Keratinocyte (primary cell): ENCODE measurements at regions not wholly inside any gene's neighbourhood (a gene's known extent, or its start where the extent isn't known, plus 50 kb on each side); places are given as distances from the start of the nearest gene placed in this dataset.

Experiments
- DNase-seq: peaks from one replicate; pipeline ENCODE4 v3.0.0-alpha.2; 2011; ENCODE audit warnings: low read depth, missing footprints, low spot score
- FAIRE-seq: peaks from 2 replicates; lab custom pipeline; 2011; peaks lifted over from hg19 to GRCh38; lab: Jason Lieb, UNC
- H2AFZ ChIP-seq: 2 replicates; pipeline ENCODE4 v1.6.0; 2012; ENCODE audit warnings: low read length, control low read depth, inconsistent platforms; ENCODE audit not compliant: control insufficient read depth
- H3K27ac ChIP-seq: 2 replicates; pipeline ENCODE4 v1.5.1; 2011; ENCODE audit warnings: low read length; ENCODE audit not compliant: control insufficient read depth, insufficient read depth
- H3K27me3 ChIP-seq: 3 replicates; pipeline ENCODE4 v1.6.0; 2011; ENCODE audit warnings: low read length; ENCODE audit not compliant: control insufficient read depth, insufficient read depth; ENCODE audit errors: extremely low read depth
- H3K36me3 ChIP-seq, 2 experiments: 2 replicates in 1 of 2; 3 replicates in 1 of 2; pipeline ENCODE4 v1.5.1; 2011; ENCODE audit warnings: low read length in 2 of 2, mild to moderate bottlenecking in 1 of 2; ENCODE audit not compliant: control insufficient read depth in 2 of 2, insufficient read depth in 2 of 2; ENCODE audit errors: extremely low read depth in 1 of 2
- H3K4me1 ChIP-seq: 3 replicates; pipeline ENCODE4 v1.5.1; 2011; ENCODE audit warnings: low read length; ENCODE audit not compliant: control insufficient read depth, insufficient read depth; ENCODE audit errors: extremely low read depth
- H3K4me2 ChIP-seq: 3 replicates; pipeline ENCODE4 v1.6.0; 2011; ENCODE audit warnings: low read depth, low read length; ENCODE audit not compliant: control insufficient read depth, insufficient read depth; ENCODE audit errors: extremely low read depth
- H3K4me3 ChIP-seq, 3 experiments: fragments of 200-600 bp in 1 of 3; sonication (generic) in 1 of 3; 2 replicates in 2 of 3; 3 replicates in 1 of 3; pipeline ENCODE4 v1.5.1; 2011 to 2016; ENCODE audit warnings: low read length in 3 of 3, mild to moderate bottlenecking in 3 of 3, control low read depth in 2 of 3, inconsistent platforms in 1 of 3, low read depth in 1 of 3, mixed read lengths in 1 of 3, mixed run types in 1 of 3, moderate library complexity in 1 of 3; ENCODE audit not compliant: control insufficient read depth in 2 of 3, insufficient read depth in 2 of 3; ENCODE audit errors: extremely low read depth in 1 of 3
- H3K79me2 ChIP-seq: 2 replicates; pipeline ENCODE4 v1.6.0; 2012; ENCODE audit warnings: low read length; ENCODE audit not compliant: control insufficient read depth, insufficient read depth
- H3K9ac ChIP-seq: 3 replicates; pipeline ENCODE4 v1.6.0; 2011; ENCODE audit warnings: low read length; ENCODE audit not compliant: control insufficient read depth, insufficient read depth; ENCODE audit errors: extremely low read depth
- H3K9me1 ChIP-seq: 3 replicates; pipeline ENCODE4 v1.6.0; 2011; ENCODE audit warnings: low read length; ENCODE audit not compliant: control insufficient read depth, insufficient read depth; ENCODE audit errors: extremely low read depth
- H3K9me3 ChIP-seq: 2 replicates; pipeline ENCODE4 v1.5.1; 2012; ENCODE audit warnings: low read depth, low read length; ENCODE audit not compliant: control insufficient read depth
- H4K20me1 ChIP-seq: 3 replicates; pipeline ENCODE4 v1.6.0; 2011; ENCODE audit warnings: low read length; ENCODE audit not compliant: control insufficient read depth, insufficient read depth; ENCODE audit errors: extremely low read depth
- CTCF ChIP-seq, 3 experiments: IDR thresholded peaks in 1 of 3; conservative IDR thresholded peaks in 1 of 3; optimal IDR thresholded peaks in 1 of 3; 2 replicates in 2 of 3; 3 replicates in 1 of 3; pipeline versions ENCODE3 to v1.5.1; 2011; ENCODE audit warnings: low read length in 3 of 3, mild to moderate bottlenecking in 3 of 3, moderate library complexity in 2 of 3, control low read depth in 1 of 3, inconsistent platforms in 1 of 3; ENCODE audit not compliant: insufficient read depth in 2 of 3; ENCODE audit errors: extremely low read depth in 1 of 3
- EZH2 ChIP-seq: IDR thresholded peaks from one replicate; pipeline ENCODE4 v1.6.1; 2012; ENCODE audit warnings: inconsistent platforms, mild to moderate bottlenecking, low read length, moderate library complexity
- dilution Hi-C: fragments of 300-500 bp; cut with MboI; formaldehyde crosslinking; loops from one replicate; pipeline ENCODE4 v1.7.0; 2020; ENCODE audit warnings: low sequenced_read_pairs; ENCODE audit not compliant: extremely low pct_ligation_motif_present

GRCh38 chr18:1034971-1035370 lies 130.3 kb downstream of the ADCYAP1 start:
- H2AFZ ChIP-seq, result no peak overlapping the region
- dilution Hi-C loops, result no loop called here
- no peaks in the 10 kb centered on the region for H3K4me1 ChIP-seq
- H3K4me2 ChIP-seq, result no peak overlapping the region
- H3K27ac ChIP-seq, result no peak overlapping the region
- no peaks in the 10 kb centered on the region for H4K20me1 ChIP-seq
- no peak overlapping the region for H3K9ac ChIP-seq
- no peak overlapping the region for H3K4me3 ChIP-seq
- H3K9me3 ChIP-seq, result peaks cover 4% of the 10 kb centered on the region
- FAIRE-seq (no peak), DNase-seq (no peak)
- H3K79me2 ChIP-seq, result no peaks in the 10 kb centered on the region
- H3K27me3 ChIP-seq, result no peaks in the 10 kb centered on the region
- no peaks in the 10 kb centered on the region for H3K9me1 ChIP-seq
- TF ChIP-seq CTCF (optimal IDR thresholded peaks at IDR 0.05 in 1 of 3, IDR thresholded peaks at IDR 0.05 in 1 of 3, conservative IDR thresholded peaks at IDR 0.05 in 1 of 3; ENCODE audit: extremely low read depth in 1 of 3, insufficient read depth in 2 of 3, low read length in 3 of 3), result no peak
- TF ChIP-seq EZH2, result no peak
- no peaks in the 10 kb centered on the region for H3K36me3 ChIP-seq

GRCh38 chr18:1036926-1037325 lies 132.3 kb downstream of the ADCYAP1 start:
- Histone ChIP-seq H3K4me3 (no peak overlapping the region), H3K27me3 (no peaks in the 10 kb centered on the region), H2AFZ (no peak overlapping the region), H3K9me1 (no peaks in the 10 kb centered on the region), H3K9me3 (peaks cover 4% of the 10 kb centered on the region), H3K79me2 (no peaks in the 10 kb centered on the region), H3K9ac (no peak overlapping the region), H3K27ac (no peak overlapping the region), H3K4me1 (no peaks in the 10 kb centered on the region), H4K20me1 (no peaks in the 10 kb centered on the region), H3K36me3 (no peaks in the 10 kb centered on the region), H3K4me2 (no peak overlapping the region)
- dilution Hi-C loops, result no loop called here
- TF ChIP-seq EZH2 (no peak), CTCF (optimal IDR thresholded peaks at IDR 0.05 in 1 of 3, IDR thresholded peaks at IDR 0.05 in 1 of 3, conservative IDR thresholded peaks at IDR 0.05 in 1 of 3; ENCODE audit: extremely low read depth in 1 of 3, insufficient read depth in 2 of 3, low read length in 3 of 3) (no peak)
- FAIRE-seq (no peak), DNase-seq (no peak)
